Activated naive CD4-positive, alpha-beta T cell treated with anti-CD3 and anti-CD28 coated beads, Interleukin-2, amount 10 ng/mL, durations not matched to agents 7 days and 5 days (primary cell): ENCODE measurements at regions not wholly inside any gene's neighbourhood (a gene's known extent, or its start where the extent isn't known, plus 50 kb on each side); places are given as distances from the start of the nearest gene placed in this dataset.
A peak's percentile ranks its signal among the peaks of the same experiment; 100 is the strongest.

Experiments
- CTCF ChIA-PET: fragments of 350-600 bp; sonication (Branson Sonifier 250); formaldehyde crosslinking; loops from one replicate; lab custom pipeline; 2021; ENCODE audit warnings: antibody characterized with exemption; lab: Charles Lee
- DNase-seq: peaks from one replicate; pipeline ENCODE4 v3.0.0-alpha.2; 2020
- H3K27ac Mint-ChIP-seq: one replicate; pipeline ENCODE4 v1.8.0; 2021; ENCODE audit warnings: mild to moderate bottlenecking, moderate library complexity, mixed read lengths
- H3K27me3 Mint-ChIP-seq: one replicate; pipeline ENCODE4 v1.8.0; 2021; ENCODE audit warnings: mild to moderate bottlenecking, mixed read lengths
- H3K36me3 Mint-ChIP-seq: one replicate; pipeline ENCODE4 v1.8.0; 2021; ENCODE audit warnings: mixed read lengths
- H3K4me1 Mint-ChIP-seq: one replicate; pipeline ENCODE4 v1.8.0; 2021; ENCODE audit warnings: mixed read lengths
- H3K4me3 Mint-ChIP-seq: one replicate; pipeline ENCODE4 v1.8.0; 2021; ENCODE audit warnings: mild to moderate bottlenecking, moderate library complexity, mixed read lengths
- H3K9me3 Mint-ChIP-seq: one replicate; pipeline ENCODE4 v1.8.0; 2021; ENCODE audit warnings: mixed read lengths

DNA sequence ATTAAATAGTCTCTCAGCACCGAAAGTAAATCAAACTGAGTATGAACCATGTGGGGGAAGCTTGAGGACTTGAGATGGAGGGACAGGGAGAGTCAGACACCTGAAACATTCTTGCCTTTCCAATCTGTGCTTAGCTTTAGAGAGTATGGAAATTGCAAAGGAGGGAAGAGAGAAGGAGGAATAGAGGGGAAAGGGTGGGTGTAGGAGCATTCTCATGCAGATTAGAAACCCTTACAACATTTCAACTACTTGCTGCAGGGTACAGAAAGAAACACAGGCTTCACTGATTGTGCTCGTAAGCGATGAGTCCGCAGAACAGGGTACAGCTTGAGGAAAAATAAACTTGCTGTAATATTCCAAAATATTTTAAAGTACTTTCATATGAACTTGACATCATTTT lies 73.8 kb downstream of the NIBAN1 start:
- Mint-ChIP-seq H3K9me3 (peaks cover 2% of the 10 kb centered on the region), H3K4me1 (peaks cover 14% of the 10 kb centered on the region), H3K27me3 (peaks cover 4% of the 10 kb centered on the region), H3K36me3 (peaks cover 27% of the 10 kb centered on the region), H3K4me3 (no peak overlapping the region), H3K27ac (no peak overlapping the region)
- DNase-seq: no peak
- CTCF ChIA-PET: interaction anchor here (1.9 kb wide), 1 partner anchor 11 kb away, joined by 4 read pairs; no protein-coding TSS in a partner anchor

DNA sequence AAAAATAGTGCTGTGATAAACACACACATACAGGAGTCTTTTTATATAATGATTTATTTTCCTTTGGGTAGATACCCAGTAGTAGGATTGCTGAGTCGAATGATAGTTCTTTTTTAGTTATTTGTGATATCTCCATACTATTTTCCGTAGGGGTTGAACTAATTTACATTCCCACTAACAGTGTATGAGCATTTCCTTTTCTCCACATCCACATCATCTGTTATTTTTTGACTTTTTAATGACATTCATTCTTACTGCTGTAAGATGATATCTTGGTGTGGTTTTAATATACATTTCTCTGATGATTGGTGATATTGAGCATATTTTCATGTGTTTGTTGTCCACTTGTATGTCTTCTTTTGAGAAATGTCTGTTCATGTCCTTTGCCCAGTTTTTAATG lies 78.3 kb downstream of the NIBAN1 start:
- H3K4me3 Mint-ChIP-seq: no peak overlapping the region
- H3K27ac Mint-ChIP-seq: no peak overlapping the region
- no peak for DNase-seq
- no peaks in the 10 kb centered on the region for H3K27me3 Mint-ChIP-seq
- H3K9me3 Mint-ChIP-seq: no peaks in the 10 kb centered on the region
- peaks cover 18% of the 10 kb centered on the region for H3K4me1 Mint-ChIP-seq
- CTCF ChIA-PET: no interaction called here
- peaks cover 45% of the 10 kb centered on the region for H3K36me3 Mint-ChIP-seq

DNA sequence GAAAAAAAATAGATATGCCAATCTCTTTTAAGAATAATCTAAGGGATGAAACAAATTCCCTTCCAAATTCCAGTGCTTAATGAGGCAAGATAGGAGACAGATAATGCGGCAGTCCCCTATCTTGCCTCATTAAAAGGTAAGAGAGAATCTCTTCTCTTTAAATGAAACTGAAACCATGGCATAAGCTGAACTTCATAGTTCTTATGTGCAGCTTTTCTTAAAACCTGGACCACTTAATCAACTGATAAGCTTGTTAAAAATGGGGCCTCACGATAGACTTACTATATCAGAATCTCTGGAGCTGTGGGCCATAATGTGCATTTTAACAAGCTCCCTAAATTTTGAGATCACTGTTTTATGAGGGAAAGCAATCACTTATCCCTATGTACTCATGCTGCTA lies 79.2 kb downstream of the NIBAN1 start:
- peaks cover 25% of the 10 kb centered on the region for H3K4me1 Mint-ChIP-seq
- H3K4me3 Mint-ChIP-seq: no peak overlapping the region
- no peak overlapping the region for H3K27ac Mint-ChIP-seq
- H3K9me3 Mint-ChIP-seq: no peaks in the 10 kb centered on the region
- CTCF ChIA-PET: no interaction called here
- H3K36me3 Mint-ChIP-seq: peaks cover 48% of the 10 kb centered on the region
- DNase-seq: no peak
- no peaks in the 10 kb centered on the region for H3K27me3 Mint-ChIP-seq

DNA sequence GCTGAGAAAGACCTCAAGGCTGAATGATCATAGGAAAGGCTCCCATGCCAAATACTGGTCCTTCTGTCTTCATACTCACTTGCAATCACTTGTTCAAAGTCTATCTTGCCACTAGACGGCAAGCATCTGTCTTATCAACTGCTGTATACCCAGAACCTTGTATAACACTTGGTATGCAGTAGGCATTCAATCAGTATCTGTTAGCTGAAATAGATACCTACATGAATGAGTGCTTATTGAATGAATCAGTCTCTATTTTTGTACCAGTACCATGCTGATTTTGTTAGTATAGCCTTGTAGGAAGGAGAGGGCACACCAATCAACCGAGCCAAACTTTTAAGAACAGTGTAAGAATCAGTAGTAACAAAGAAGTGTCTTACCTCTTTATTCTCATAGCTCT lies 80.6 kb downstream of the NIBAN1 start:
- Mint-ChIP-seq H3K4me1 (peaks cover 25% of the 10 kb centered on the region), H3K27ac (no peak overlapping the region), H3K9me3 (no peaks in the 10 kb centered on the region), H3K36me3 (peaks cover 51% of the 10 kb centered on the region), H3K27me3 (no peaks in the 10 kb centered on the region), H3K4me3 (no peak overlapping the region)
- no peak for DNase-seq
- CTCF ChIA-PET: no interaction called here

DNA sequence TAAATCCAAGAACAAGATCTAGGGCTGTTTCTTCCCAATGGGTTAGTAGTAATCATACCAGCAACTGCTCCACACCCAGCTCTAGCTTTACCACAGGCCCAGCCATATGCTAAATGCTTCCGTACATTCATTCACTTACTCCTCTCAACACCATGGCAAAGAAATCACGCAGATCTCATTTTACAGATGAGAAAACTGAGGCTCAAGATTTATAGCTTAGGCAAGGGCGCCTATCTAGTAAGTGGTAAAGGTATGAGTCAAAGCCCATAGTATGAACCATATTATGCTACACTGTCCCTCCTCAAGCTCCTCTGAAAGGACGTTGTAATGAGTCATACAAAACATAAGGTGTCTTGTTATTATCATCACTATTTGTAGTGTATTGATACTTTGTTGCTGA lies 82.2 kb downstream of the NIBAN1 start:
- H3K36me3 Mint-ChIP-seq: peaks cover 49% of the 10 kb centered on the region
- no peaks in the 10 kb centered on the region for H3K9me3 Mint-ChIP-seq
- no peaks in the 10 kb centered on the region for H3K27me3 Mint-ChIP-seq
- H3K4me1 Mint-ChIP-seq: peaks cover 25% of the 10 kb centered on the region
- no peak overlapping the region for H3K27ac Mint-ChIP-seq
- DNase-seq: no peak
- CTCF ChIA-PET: interaction anchor here (1.4 to 2.2 kb wide), 3 partner anchors 85 to 90 kb away, joined by 5 to 8 read pairs (median 7); no protein-coding TSS in a partner anchor
- no peak overlapping the region for H3K4me3 Mint-ChIP-seq

DNA sequence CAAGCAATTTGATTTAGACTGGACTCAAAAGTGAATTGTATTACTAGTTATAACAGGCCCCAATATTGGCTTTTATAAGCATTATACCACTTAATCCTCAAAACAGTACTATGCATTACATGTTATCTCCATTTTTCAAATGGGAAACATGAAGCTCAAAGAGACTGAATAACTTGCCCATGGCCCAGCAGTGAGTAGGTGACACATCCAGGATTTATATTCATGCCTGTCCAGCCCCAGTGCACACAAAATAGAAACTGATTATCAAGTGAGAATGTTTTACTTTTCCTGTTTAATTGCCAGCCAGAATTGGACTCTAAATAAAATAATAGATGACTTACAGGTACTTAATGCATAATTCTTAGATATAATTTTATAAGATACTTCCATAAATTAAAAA lies 82.9 kb downstream of the NIBAN1 start:
- H3K27ac Mint-ChIP-seq: no peak overlapping the region
- H3K4me1 Mint-ChIP-seq: peaks cover 25% of the 10 kb centered on the region
- no peak overlapping the region for H3K4me3 Mint-ChIP-seq
- H3K36me3 Mint-ChIP-seq: peaks cover 45% of the 10 kb centered on the region
- no peaks in the 10 kb centered on the region for H3K9me3 Mint-ChIP-seq
- DNase-seq: no peak
- H3K27me3 Mint-ChIP-seq: no peaks in the 10 kb centered on the region
- CTCF ChIA-PET: interaction anchor here (1.4 to 2.2 kb wide), 2 partner anchors 84 to 91 kb away, joined by 7 to 8 read pairs; no protein-coding TSS in a partner anchor

DNA sequence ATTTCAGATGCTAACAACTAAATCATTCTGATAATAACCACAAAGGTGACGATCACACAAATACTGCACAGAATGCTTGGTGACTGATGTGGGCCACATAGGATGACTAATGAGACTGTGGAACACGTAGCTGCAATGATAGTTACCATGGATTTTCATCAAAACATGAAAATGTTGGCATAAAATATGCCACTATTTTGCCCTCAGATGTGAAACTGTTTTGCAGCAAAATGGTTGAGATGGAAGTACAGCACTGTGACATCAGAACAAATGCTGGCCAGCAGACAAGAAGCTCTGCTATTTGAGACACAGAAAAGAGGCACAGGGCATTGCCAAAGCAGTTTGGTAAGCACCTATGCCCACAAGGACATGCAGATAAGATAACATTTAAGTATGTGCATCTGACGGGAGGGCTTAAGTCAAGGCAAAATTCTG lies 83.8 kb downstream of the NIBAN1 start:
- peaks cover 19% of the 10 kb centered on the region for H3K4me1 Mint-ChIP-seq
- H3K9me3 Mint-ChIP-seq: no peaks in the 10 kb centered on the region
- peaks cover 41% of the 10 kb centered on the region for H3K36me3 Mint-ChIP-seq
- DNase-seq: no peak
- H3K27me3 Mint-ChIP-seq: no peaks in the 10 kb centered on the region
- no peak overlapping the region for H3K4me3 Mint-ChIP-seq
- peak overlapping the region; percentile 47 for H3K27ac Mint-ChIP-seq
- CTCF ChIA-PET: interaction anchor here (2.2 kb wide), 1 partner anchor 91 kb away, joined by 7 read pairs; no protein-coding TSS in a partner anchor

DNA sequence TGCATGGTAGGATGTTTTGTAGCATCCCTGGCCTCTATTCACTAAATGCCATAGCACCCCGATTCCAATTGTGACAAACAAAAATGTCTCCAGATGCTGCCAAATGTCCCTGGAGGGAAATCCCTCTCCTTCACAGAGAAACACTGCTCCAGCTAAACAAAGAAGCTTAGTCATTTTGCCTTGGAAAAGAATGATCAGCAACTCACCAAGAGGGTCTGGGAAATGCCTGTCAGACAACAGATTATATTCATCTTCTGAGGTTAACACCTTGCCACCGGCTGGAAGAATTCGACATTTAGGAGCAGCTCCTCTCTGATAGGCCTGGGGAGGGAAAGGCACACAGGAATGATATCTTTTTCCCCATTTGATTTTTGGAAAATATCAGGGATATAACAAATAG lies 84.4 kb downstream of the NIBAN1 start:
- no peaks in the 10 kb centered on the region for H3K27me3 Mint-ChIP-seq
- H3K27ac Mint-ChIP-seq: no peak overlapping the region
- no peak for DNase-seq
- H3K36me3 Mint-ChIP-seq: peaks cover 41% of the 10 kb centered on the region
- no peak overlapping the region for H3K4me3 Mint-ChIP-seq
- no peaks in the 10 kb centered on the region for H3K9me3 Mint-ChIP-seq
- peaks cover 19% of the 10 kb centered on the region for H3K4me1 Mint-ChIP-seq
- CTCF ChIA-PET: no interaction called here

DNA sequence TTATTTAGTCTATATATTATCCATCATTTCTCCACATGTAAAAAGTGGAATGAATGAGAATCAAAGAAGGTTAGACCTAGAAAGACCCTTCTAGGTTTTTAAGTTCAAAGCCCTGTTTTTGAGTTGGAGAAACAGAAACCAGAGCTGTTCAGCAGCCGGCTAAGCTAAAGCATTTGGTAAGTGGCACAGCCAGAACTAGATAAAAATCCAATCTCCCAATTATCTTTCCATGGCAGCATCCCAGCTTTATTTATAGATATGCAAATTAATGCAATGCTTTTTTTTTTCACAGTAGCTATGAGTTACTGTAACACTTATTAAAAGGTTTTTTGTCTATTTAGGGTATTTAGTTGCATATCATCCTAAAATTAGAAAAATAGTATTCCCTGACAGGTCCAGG lies 85.1 kb downstream of the NIBAN1 start:
- no peak for DNase-seq
- CTCF ChIA-PET: interaction anchor here (0.7 kb wide), 1 partner anchor 14 kb away, joined by 4 read pairs; no protein-coding TSS in a partner anchor
- Mint-ChIP-seq H3K4me3 (no peak overlapping the region), H3K9me3 (no peaks in the 10 kb centered on the region), H3K36me3 (peaks cover 38% of the 10 kb centered on the region), H3K4me1 (peaks cover 19% of the 10 kb centered on the region), H3K27ac (no peak overlapping the region), H3K27me3 (no peaks in the 10 kb centered on the region)

DNA sequence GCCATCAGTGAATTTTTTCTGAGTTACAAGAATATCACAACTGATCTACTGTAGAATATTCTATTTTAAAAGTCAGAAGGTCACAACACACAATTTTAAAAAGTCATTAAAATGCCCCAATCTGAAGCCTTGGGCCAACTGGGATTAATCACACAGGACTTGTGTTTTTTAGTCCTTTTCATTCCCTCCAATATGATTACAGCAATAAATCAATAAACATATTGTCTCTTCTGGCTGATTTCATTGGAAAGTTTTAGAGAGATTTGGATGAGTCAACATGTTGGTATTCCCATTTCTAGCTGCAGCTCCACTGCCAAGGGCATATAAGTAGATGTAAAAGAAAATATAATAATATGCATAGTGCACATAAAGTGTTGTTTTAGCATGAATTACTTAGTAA lies 85.8 kb downstream of the NIBAN1 start:
- Mint-ChIP-seq H3K4me3 (no peak overlapping the region), H3K4me1 (peaks cover 19% of the 10 kb centered on the region), H3K9me3 (no peaks in the 10 kb centered on the region), H3K36me3 (peaks cover 39% of the 10 kb centered on the region), H3K27ac (no peak overlapping the region), H3K27me3 (no peaks in the 10 kb centered on the region)
- no peak for DNase-seq
- CTCF ChIA-PET: interaction anchor here (0.7 kb wide), 1 partner anchor 14 kb away, joined by 4 read pairs; no protein-coding TSS in a partner anchor

DNA sequence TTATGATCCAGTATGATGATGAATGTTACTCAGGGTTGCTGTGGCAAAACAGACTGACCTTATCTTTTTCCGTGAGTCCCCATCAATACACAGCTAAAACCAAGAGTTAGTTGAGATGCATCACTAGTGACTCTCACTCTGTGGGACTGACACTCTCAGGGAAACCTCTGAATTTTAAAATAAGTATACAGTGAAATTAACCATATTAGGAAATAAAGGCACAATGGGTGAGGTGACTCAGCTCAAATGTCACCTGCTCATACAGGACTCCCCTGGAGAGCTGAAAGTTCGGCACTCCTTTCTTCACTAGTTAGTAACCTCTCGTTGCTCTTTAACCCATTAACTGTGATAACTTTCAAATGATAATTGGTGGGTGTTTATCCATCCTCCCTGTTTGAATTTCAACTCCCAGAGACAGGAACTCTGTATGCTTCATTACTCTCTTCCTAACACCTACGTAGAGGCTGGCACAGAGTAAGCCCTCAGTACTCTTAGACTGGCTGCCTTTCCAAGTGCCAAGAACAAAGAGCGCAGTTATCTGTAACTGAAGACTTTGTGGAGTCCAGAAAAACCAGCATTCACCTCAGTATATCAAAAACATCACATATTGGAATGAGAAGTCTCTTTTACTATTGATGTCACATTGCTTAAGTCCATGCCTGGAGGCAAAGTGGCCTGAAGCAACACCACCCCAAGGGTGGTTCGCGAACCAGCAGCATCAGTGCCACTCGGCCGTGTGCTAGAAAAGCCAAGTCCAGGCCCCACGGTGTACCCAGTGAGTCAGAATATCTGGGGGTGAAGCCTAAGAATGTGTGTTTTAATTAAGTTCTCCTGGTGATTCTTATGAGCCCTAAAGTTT lies 91.1 kb downstream of the NIBAN1 start:
- peaks cover 6% of the 10 kb centered on the region for H3K4me1 Mint-ChIP-seq
- CTCF ChIA-PET: interaction anchor here (0.9 kb wide), 1 partner anchor 286 kb away, joined by 3 read pairs; no protein-coding TSS in a partner anchor
- H3K4me3 Mint-ChIP-seq: no peak overlapping the region
- H3K9me3 Mint-ChIP-seq: no peaks in the 10 kb centered on the region
- H3K27me3 Mint-ChIP-seq: no peaks in the 10 kb centered on the region
- H3K27ac Mint-ChIP-seq: no peak overlapping the region
- H3K36me3 Mint-ChIP-seq: peaks cover 24% of the 10 kb centered on the region
- no peak for DNase-seq

DNA sequence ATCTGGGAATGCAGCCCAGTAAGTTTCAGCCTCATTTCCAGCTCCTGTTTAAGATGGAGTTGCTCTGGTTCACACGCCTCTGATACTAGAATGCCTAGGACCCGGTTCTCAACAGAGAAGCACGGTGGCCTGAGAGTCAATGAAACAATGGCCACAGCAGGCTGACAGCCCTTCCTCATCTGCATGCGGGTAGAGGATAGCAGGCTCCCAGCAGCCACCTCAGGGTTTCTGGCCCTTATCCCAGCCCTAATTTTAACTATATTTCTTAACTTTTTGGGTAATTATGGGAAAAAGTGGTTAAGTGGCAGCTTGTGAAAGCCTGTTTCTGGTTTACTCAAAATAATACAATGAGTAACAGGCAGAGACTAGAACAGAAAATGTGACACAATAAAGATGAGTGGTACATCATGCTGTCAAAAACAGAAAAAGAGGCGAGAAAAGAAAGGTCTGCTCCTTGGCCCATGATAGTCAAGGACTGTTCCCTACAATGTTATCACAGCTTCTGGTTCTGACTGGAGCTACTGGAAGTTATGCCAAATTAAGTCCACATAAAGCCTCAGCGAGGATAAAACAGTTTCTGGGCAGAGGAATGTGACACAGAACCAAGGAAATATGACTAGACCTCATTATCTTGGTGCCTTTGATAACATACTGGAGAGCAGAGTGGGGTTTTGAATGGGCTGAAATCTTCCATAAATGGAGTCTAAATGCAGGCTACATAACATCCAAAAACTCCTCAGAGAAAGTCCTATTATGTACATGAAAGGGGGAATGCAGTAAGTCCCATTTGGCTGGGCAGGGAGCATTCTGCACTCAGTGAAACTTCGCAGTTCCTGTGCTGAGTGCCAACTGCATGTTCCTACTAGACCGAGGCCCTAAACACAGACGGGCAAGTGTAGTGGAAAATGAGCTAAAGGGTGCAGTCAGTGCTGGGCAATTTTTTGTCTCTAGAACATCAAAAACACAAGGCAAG lies 92.1 kb downstream of the NIBAN1 start:
- H3K4me3 Mint-ChIP-seq: no peak overlapping the region

DNA sequence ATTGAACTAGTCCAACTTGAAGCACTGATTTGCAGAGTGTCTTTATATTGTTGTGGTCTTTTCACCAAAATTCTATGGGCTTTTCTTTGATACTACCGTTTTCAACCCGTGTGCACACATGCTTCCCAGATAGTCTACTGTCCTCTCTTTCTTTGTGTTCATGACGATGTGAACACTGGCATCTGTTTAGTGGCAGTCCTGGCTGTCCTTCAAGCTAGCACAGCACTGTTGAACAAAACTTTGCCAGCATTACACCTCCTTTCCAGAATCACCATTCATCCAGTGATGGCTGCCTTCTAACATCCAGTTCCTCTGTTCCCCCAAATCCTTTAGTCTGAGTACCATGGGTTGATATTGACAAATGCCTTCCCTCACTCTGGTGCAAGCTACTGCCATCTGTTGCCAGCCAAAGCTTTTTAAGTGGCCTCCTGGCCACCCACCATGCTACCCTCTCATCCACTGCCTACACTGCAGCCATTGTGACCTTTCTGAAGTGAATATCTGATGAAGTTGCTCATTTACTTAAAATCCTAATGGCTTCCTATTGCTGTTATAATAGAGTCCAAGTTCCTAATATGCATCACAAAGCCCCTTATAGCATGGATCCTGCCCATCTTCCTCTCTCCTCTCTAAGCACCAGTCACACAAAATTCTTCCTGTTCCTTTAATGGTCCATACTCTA lies 94.3 kb downstream of the NIBAN1 start:
- peaks cover 3% of the 10 kb centered on the region for H3K27me3 Mint-ChIP-seq
- H3K36me3 Mint-ChIP-seq: peaks cover 24% of the 10 kb centered on the region
- CTCF ChIA-PET: no interaction called here
- peaks cover 6% of the 10 kb centered on the region for H3K4me1 Mint-ChIP-seq
- DNase-seq: no peak
- no peak overlapping the region for H3K27ac Mint-ChIP-seq
- no peaks in the 10 kb centered on the region for H3K9me3 Mint-ChIP-seq
- no peak overlapping the region for H3K4me3 Mint-ChIP-seq

More for the DNA sequence above, 92.1 kb downstream of the NIBAN1 start:
- DNase-seq: no peak
- Mint-ChIP-seq H3K27ac (no peak overlapping the region), H3K36me3 (peaks cover 19% of the 10 kb centered on the region), H3K9me3 (no peaks in the 10 kb centered on the region), H3K4me1 (peaks cover 6% of the 10 kb centered on the region), H3K27me3 (no peaks in the 10 kb centered on the region)
- CTCF ChIA-PET: interaction anchor here (0.9 kb wide), 1 partner anchor 287 kb away, joined by 3 read pairs; no protein-coding TSS in a partner anchor
